GM18505 (cell line): ENCODE measurements at regions not wholly inside any gene's neighbourhood (a gene's known extent, or its start where the extent isn't known, plus 50 kb on each side); places are given as distances from the start of the nearest gene placed in this dataset.

Experiments
- ATAC-seq: cut with Tn5 transposase; IDR thresholded peaks from one replicate; pipeline ENCODE4 v1.9.1; 2021; ENCODE audit not compliant: unreplicated experiment
- POLR2A ChIP-seq: IDR thresholded peaks from 4 replicates; pipeline ENCODE4 v1.6.1; 2011; ENCODE audit warnings: borderline replicate concordance; ENCODE audit not compliant: insufficient read depth, insufficient read length; ENCODE audit errors: extremely low read depth

- no peak for ATAC-seq
- TF ChIP-seq POLR2A, result no peak
These were observed 204.2 kb upstream of the HS6ST1 start for GRCh38 chr2:128522829-128523228.

GRCh38 chr2:128523457-128523856 is 204.8 kb upstream of the HS6ST1 start:
- TF ChIP-seq POLR2A, result no peak
- ATAC-seq, result no peak

- TF ChIP-seq POLR2A, result no peak
- no peak for ATAC-seq
These were observed 205.5 kb upstream of the HS6ST1 start for GRCh38 chr2:128524183-128524582.

- ATAC-seq, result no peak
- TF ChIP-seq POLR2A, result no peak
These were observed 207.0 kb upstream of the HS6ST1 start for GRCh38 chr2:128525653-128526052.

- TF ChIP-seq POLR2A, result no peak
- no peak for ATAC-seq
These were observed 207.8 kb upstream of the HS6ST1 start for GRCh38 chr2:128526455-128526976.

GRCh38 chr2:128528133-128528532 is 209.5 kb upstream of the HS6ST1 start:
- ATAC-seq, result no peak
- no peak for TF ChIP-seq POLR2A

- no peak for ATAC-seq
These were observed 211.4 kb upstream of the HS6ST1 start for GRCh38 chr2:128530025-128530573.

GRCh38 chr2:128531856-128532255 is 213.2 kb upstream of the HS6ST1 start:
- no peak for ATAC-seq
- no peak for TF ChIP-seq POLR2A

More at GRCh38 chr2:128530025-128530573, 211.4 kb upstream of the HS6ST1 start:
- no peak for TF ChIP-seq POLR2A

- no peak for TF ChIP-seq POLR2A
- no peak for ATAC-seq
These were observed 214.4 kb upstream of the HS6ST1 start for GRCh38 chr2:128533101-128533500.

- no peak for TF ChIP-seq POLR2A
- no peak for ATAC-seq
These were observed 216.2 kb upstream of the HS6ST1 start for GRCh38 chr2:128534688-128535392.

- TF ChIP-seq POLR2A, result no peak
These were observed 217.3 kb upstream of the HS6ST1 start for GRCh38 chr2:128535953-128536352.

GRCh38 chr2:128536925-128537620 is 218.4 kb upstream of the HS6ST1 start:
- no peak for TF ChIP-seq POLR2A
- no peak for ATAC-seq

More at GRCh38 chr2:128535953-128536352, 217.3 kb upstream of the HS6ST1 start:
- ATAC-seq, result no peak

GRCh38 chr2:128537646-128538045 is 219.0 kb upstream of the HS6ST1 start:
- no peak for TF ChIP-seq POLR2A
- ATAC-seq, result no peak

GRCh38 chr2:128538396-128538795 is 219.7 kb upstream of the HS6ST1 start:
- TF ChIP-seq POLR2A, result no peak
- ATAC-seq, result no peak

GRCh38 chr2:128540670-128541069 is 222.0 kb upstream of the HS6ST1 start:
- no peak for TF ChIP-seq POLR2A
- no peak for ATAC-seq

- no peak for ATAC-seq
- TF ChIP-seq POLR2A, result no peak
These were observed 222.8 kb upstream of the HS6ST1 start for GRCh38 chr2:128541448-128541847.
